ENCODE measurements at regions not wholly inside any gene's neighbourhood (a gene's known extent, or its start where the extent isn't known, plus 50 kb on each side); places are given as distances from the start of the nearest gene placed in this dataset.

DNA sequence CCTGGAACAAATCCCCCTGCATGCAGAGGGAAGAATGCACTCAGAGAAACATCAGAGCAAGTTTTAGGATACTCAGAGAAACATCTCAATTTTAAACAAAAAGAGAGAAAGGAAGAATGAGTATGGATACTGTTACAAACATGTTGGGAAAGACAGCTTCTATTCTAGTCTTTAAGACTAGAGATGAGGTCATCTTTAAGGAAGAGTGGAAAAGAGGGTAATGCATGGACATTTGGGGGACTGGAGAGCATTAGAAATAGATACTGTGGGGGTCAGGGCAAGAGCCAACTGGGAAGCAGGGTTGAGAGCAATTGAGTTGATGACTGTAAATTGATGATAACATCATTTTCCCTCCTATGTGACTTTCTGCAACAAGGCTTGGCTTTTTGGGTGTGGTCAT is 431.2 kb downstream of the CDH26 start:
- ATAC-seq (no peak), DNase-seq (no peak)
- TF ChIP-seq CTCF (IDR thresholded peaks at IDR 0.05), result no peak
- Histone ChIP-seq H3K4me3 (no peak overlapping the region), H3K36me3 (ENCODE audit: low read depth) (no peaks in the 10 kb centered on the region), H3K4me1 (ENCODE audit: low read depth) (no peaks in the 10 kb centered on the region), H3K9me3 (no peaks in the 10 kb centered on the region)
- intact Hi-C loops (cut with DNase I, micrococcal nuclease), result no loop called here

DNA sequence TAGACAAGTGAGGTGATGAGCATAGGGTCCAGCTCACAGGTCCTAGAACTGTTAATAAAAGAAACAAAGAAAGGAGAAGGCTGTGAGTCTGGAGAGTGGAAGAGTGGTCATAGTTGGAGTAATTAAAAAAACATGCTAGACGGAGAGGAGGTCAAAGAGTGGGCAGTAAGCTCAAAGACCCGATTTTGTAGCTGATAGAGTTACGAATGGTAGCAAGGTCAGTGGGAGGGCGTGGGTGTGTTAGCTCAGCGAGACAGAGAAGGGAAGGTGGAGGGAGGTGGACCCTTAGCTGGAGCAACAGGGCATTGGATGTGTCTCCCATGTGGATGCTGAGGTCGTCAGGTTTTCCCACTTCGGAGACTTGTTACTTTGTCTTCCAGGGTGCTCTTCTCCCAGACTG is 431.7 kb downstream of the CDH26 start:
- Histone ChIP-seq H3K4me3 (no peak overlapping the region), H3K36me3 (ENCODE audit: low read depth) (no peaks in the 10 kb centered on the region), H3K9me3 (no peaks in the 10 kb centered on the region), H3K4me1 (ENCODE audit: low read depth) (no peaks in the 10 kb centered on the region)
- no peak for TF ChIP-seq CTCF (IDR thresholded peaks at IDR 0.05)
- intact Hi-C loops (cut with DNase I, micrococcal nuclease), result no loop called here
- DNase-seq (no peak), ATAC-seq (no peak)

- H3K4me3 ChIP-seq, result no peak overlapping the region
- ATAC-seq, result no peak
- H3K36me3 ChIP-seq (ENCODE audit: low read depth), result no peaks in the 10 kb centered on the region
- intact Hi-C loops (cut with DNase I, micrococcal nuclease), result no loop called here
- no peak for TF ChIP-seq CTCF (IDR thresholded peaks at IDR 0.05)
- no peaks in the 10 kb centered on the region for H3K4me1 ChIP-seq (ENCODE audit: low read depth)
- peaks cover 3% of the 10 kb centered on the region for H3K9me3 ChIP-seq
- no peak for DNase-seq
These were observed 437.8 kb downstream of the CDH26 start for GRCh38 chr20:60395991-60396390.

DNA sequence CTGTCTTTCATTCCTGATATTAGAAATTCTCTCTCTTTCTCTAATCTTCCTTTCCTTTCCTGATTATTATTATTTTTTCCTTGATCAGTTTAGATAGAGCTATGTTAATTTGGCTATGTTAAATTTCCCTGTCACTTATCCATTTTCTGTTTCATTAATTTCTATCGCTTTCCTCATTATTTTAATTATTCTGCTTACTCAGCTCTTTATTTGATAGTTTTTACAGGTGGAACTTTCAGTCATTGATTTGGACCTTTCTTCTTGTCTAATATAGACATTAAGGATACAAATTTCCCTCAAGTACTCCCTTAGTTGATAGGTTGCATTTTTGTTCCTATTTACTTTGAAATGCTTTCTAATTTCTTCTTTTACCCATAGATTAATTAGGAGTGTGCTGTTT is 442.3 kb downstream of the CDH26 start:
- DNase-seq (no peak), ATAC-seq (no peak)
- Histone ChIP-seq H3K36me3 (ENCODE audit: low read depth) (no peaks in the 10 kb centered on the region), H3K9me3 (peaks cover 3% of the 10 kb centered on the region), H3K4me3 (no peak overlapping the region), H3K4me1 (ENCODE audit: low read depth) (no peaks in the 10 kb centered on the region)
- intact Hi-C loops (cut with DNase I, micrococcal nuclease), result no loop called here
- no peak for TF ChIP-seq CTCF (IDR thresholded peaks at IDR 0.05)

- Histone ChIP-seq H3K36me3 (ENCODE audit: low read depth) (no peaks in the 10 kb centered on the region), H3K4me1 (ENCODE audit: low read depth) (no peaks in the 10 kb centered on the region), H3K4me3 (no peak overlapping the region), H3K9me3 (peaks cover 3% of the 10 kb centered on the region)
- ATAC-seq (no peak), DNase-seq (no peak)
- no peak for TF ChIP-seq CTCF (IDR thresholded peaks at IDR 0.05)
- intact Hi-C loops (cut with DNase I, micrococcal nuclease), result no loop called here
These were observed 444.2 kb downstream of the CDH26 start for GRCh38 chr20:60402189-60403058.
